Loucy (cell line): ENCODE measurements at regions not wholly inside any gene's neighbourhood (a gene's known extent, or its start where the extent isn't known, plus 50 kb on each side); places are given as distances from the start of the nearest gene placed in this dataset.
"Not testable (repeated sequence)": the region's sequence is repeated elsewhere in the genome, so short reads cannot be mapped to it uniquely, and the experiment has no call there.

Source experiments
- H2AFZ ChIP-seq: fragments of 200-600 bp; sonication (generic); 2 replicates; pipeline ENCODE4 v1.6.0; 2016; ENCODE audit warnings: antibody characterized with exemption, mild to moderate bottlenecking, low read length, moderate library complexity
- H3F3A ChIP-seq: fragments of 200-600 bp; 2 replicates; pipeline ENCODE4 v1.6.0; 2016; ENCODE audit warnings: antibody characterized with exemption, low read depth, mild to moderate bottlenecking
- H3K27me3 ChIP-seq: fragments of 200-600 bp; sonication (generic); 2 replicates; pipeline ENCODE4 v1.6.1; 2014; ENCODE audit warnings: low read length, mild to moderate bottlenecking; ENCODE audit not compliant: insufficient read depth, poor library complexity, severe bottlenecking
- H3K36me3 ChIP-seq: fragments of 200-600 bp; sonication (generic); 2 replicates; pipeline ENCODE4 v1.6.1; 2016; ENCODE audit warnings: low read length; ENCODE audit not compliant: insufficient read depth
- H3K4me1 ChIP-seq: fragments of 200-600 bp; sonication (generic); 2 replicates; pipeline ENCODE4 v1.5.1; 2014; ENCODE audit warnings: low read length, mild to moderate bottlenecking; ENCODE audit not compliant: insufficient read depth, poor library complexity, severe bottlenecking
- H3K4me2 ChIP-seq: fragments of 200-600 bp; sonication (generic); 2 replicates; pipeline ENCODE4 v1.6.0; 2014; ENCODE audit warnings: antibody characterized with exemption, low read length, low read depth, mild to moderate bottlenecking; ENCODE audit not compliant: poor library complexity, severe bottlenecking
- H3K4me3 ChIP-seq: fragments of 200-600 bp; sonication (generic); 2 replicates; pipeline ENCODE4 v1.5.1; 2014; ENCODE audit warnings: low read length, mild to moderate bottlenecking, mixed read lengths; ENCODE audit not compliant: poor library complexity, severe bottlenecking
- H3K79me2 ChIP-seq: fragments of 200-600 bp; sonication (generic); 2 replicates; pipeline ENCODE4 v1.6.1; 2014; ENCODE audit warnings: low read length; ENCODE audit not compliant: insufficient read depth
- H3K9ac ChIP-seq: fragments of 200-600 bp; sonication (generic); 2 replicates; pipeline ENCODE4 v1.6.0; 2014; ENCODE audit warnings: mild to moderate bottlenecking, low read depth, low read length, moderate library complexity; ENCODE audit not compliant: poor library complexity, severe bottlenecking
- H3K9me2 ChIP-seq: fragments of 200-600 bp; sonication (generic); replicated peaks from 2 replicates; pipeline ENCODE4 v1.6.1; 2016; ENCODE audit warnings: low read depth, low read length, mixed read lengths
- H3K9me3 ChIP-seq: fragments of 200-600 bp; sonication (generic); 2 replicates; pipeline ENCODE4 v1.6.1; 2014; ENCODE audit warnings: mild to moderate bottlenecking, antibody characterized with exemption, low read length, low read depth; ENCODE audit not compliant: insufficient read depth
- H4K20me1 ChIP-seq: fragments of 200-600 bp; sonication (generic); 2 replicates; pipeline ENCODE4 v1.6.0; 2014; ENCODE audit warnings: antibody characterized with exemption, low read length, mild to moderate bottlenecking; ENCODE audit not compliant: insufficient read depth, poor library complexity, severe bottlenecking
- EZH2phosphoT487 ChIP-seq: fragments of 200-600 bp; IDR thresholded peaks from 2 replicates; pipeline ENCODE4 v1.6.1; 2018; ENCODE audit warnings: antibody characterized with exemption, mild to moderate bottlenecking, moderate library complexity, borderline replicate concordance
- TF ChIP-seq, protein P1 (sequence below): fragments of 200-600 bp; sonication (generic); conservative IDR thresholded peaks from 2 replicates; pipeline ENCODE4 v1.5.1; 2014; ENCODE audit warnings: mild to moderate bottlenecking, antibody characterized with exemption, low read length

DNA sequence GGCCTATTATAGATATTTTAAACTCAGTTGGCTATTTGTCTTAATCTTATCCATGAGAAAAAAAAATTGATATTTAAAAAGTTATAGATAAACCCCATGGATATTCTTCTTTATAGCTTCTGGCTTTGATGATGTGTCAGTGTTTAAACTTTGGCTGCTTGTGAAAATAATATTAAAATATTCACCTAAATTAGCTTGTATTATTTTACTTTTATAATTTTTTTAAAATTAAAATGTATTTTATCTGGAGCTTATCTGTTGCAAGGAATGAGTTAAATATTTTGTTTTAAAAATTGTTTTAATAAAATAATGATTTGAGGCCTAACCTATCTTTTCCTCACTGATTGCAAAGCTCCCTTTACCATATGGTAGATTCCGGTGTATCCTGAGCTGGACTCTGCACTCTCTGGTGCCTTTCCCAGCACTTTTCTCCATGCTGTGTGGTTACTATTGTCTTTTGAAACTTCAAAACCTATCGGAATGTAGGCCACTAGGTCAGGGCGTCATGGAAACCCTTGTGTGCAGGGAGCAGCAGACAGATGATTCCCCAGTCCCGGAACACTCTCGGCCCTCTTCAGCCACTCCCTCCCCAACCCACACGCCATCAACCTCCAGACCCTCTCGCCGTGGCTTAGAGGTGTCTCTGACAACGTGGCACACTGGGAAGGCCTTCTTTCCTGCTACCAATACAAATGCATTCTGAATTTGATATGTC is 252.3 kb upstream of the ATP10A start:
- Histone ChIP-seq H3K36me3 (no peaks in the 10 kb centered on the region), H3F3A (no peaks in the 10 kb centered on the region), H3K9me2 (no peaks in the 10 kb centered on the region), H3K4me2 (no peak overlapping the region), H3K4me3 (no peak overlapping the region), H3K4me1 (no peaks in the 10 kb centered on the region), H2AFZ (no peak overlapping the region), H3K79me2 (no peaks in the 10 kb centered on the region), H4K20me1 (no peaks in the 10 kb centered on the region), H3K9ac (no peak overlapping the region), H3K9me3 (peaks cover 2% of the 10 kb centered on the region; the same call in 1 of the 2 replicates), H3K27me3 (no peaks in the 10 kb centered on the region)
- no peak for TF ChIP-seq EZH2phosphoT487
- TF ChIP-seq, protein P1, sequence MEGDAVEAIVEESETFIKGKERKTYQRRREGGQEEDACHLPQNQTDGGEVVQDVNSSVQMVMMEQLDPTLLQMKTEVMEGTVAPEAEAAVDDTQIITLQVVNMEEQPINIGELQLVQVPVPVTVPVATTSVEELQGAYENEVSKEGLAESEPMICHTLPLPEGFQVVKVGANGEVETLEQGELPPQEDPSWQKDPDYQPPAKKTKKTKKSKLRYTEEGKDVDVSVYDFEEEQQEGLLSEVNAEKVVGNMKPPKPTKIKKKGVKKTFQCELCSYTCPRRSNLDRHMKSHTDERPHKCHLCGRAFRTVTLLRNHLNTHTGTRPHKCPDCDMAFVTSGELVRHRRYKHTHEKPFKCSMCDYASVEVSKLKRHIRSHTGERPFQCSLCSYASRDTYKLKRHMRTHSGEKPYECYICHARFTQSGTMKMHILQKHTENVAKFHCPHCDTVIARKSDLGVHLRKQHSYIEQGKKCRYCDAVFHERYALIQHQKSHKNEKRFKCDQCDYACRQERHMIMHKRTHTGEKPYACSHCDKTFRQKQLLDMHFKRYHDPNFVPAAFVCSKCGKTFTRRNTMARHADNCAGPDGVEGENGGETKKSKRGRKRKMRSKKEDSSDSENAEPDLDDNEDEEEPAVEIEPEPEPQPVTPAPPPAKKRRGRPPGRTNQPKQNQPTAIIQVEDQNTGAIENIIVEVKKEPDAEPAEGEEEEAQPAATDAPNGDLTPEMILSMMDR, result no peak

DNA sequence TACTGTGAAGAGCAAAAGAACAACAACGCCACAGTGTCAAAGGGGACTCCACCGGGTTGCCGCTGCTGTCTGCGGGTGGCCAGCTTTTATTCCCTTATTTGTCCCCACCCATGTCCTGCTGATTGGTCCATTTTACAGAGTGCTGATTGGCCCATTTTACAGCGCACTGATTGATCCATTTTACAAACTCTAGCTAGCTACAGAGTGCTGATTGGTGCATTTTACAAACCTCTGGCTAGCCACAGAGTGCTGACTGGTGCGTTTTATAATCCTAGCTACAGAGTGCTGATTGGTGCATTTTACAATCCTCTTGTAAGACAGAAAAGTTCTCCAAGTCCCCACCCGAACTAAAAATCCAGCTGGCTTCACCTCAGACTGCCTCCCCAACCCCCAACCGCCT is 251.0 kb upstream of the ATP10A start:
- not testable (repeated sequence) for H3K27me3 ChIP-seq, H3K9me3 ChIP-seq, H3F3A ChIP-seq, H3K9ac ChIP-seq, H3K4me2 ChIP-seq, H2AFZ ChIP-seq, H3K36me3 ChIP-seq, H3K4me3 ChIP-seq, H3K9me2 ChIP-seq, H3K4me1 ChIP-seq, H4K20me1 ChIP-seq, H3K79me2 ChIP-seq

DNA sequence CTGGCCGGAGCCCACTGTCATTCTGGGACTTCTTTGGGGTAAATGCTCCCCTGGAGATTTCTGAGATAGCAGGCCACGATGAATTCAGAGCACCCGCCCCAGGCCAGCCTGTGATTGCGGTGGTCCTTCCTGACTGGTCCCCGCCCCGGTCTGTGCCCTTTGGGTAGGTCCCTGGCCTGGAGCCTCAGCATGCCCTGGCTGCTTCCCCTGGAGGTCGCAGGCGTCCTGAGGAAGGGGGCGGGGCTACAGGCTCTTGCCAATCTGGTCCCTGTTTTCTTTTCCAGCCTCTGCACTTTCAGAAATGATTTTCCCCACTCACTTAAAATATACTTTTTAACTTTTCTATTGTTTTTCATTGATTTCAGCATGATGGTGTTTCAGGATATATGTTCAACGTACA is 250.2 kb upstream of the ATP10A start:
- Histone ChIP-seq H3K9me3 (peaks cover 2% of the 10 kb centered on the region; the same call in 1 of the 2 replicates), H3F3A (no peaks in the 10 kb centered on the region), H3K4me1 (no peaks in the 10 kb centered on the region), H3K27me3 (no peaks in the 10 kb centered on the region), H3K4me2 (no peak overlapping the region), H3K4me3 (no peak overlapping the region), H3K36me3 (no peaks in the 10 kb centered on the region), H3K9me2 (no peaks in the 10 kb centered on the region), H4K20me1 (no peaks in the 10 kb centered on the region), H3K79me2 (no peaks in the 10 kb centered on the region), H2AFZ (no peak overlapping the region), H3K9ac (no peak overlapping the region)
- TF ChIP-seq, protein P1, result no peak
- no peak for TF ChIP-seq EZH2phosphoT487

DNA sequence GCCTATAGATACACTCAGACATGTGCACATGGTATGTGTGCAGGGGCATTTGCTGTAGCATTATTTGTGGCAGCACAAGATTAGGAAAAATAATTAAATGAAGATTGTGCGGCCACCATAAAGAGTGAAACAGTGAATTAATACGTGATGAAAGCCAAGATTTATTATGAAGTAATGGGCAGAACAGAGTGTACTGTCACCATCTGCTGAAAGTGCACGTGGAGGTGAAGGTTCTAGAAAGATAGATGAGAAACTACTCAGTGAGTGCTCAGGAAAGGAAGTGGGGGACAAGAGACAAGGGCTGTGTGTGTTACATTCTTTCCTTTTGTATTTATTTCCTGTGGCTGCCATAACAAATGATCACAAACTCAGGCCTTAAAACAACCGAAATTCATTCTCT is 246.1 kb upstream of the ATP10A start:
- 0 out of 2 replicates have a peak, but pooled peaks cover 2% of the 10 kb centered on the region for H3K9me3 ChIP-seq
- H3K4me2 ChIP-seq, result no peak overlapping the region
- no peak overlapping the region for H3K4me3 ChIP-seq
- H4K20me1 ChIP-seq, result no peaks in the 10 kb centered on the region
- H3K9ac ChIP-seq, result no peak overlapping the region
- no peaks in the 10 kb centered on the region for H3K9me2 ChIP-seq
- no peak overlapping the region for H2AFZ ChIP-seq
- H3K79me2 ChIP-seq, result no peaks in the 10 kb centered on the region
- no peaks in the 10 kb centered on the region for H3F3A ChIP-seq
- no peaks in the 10 kb centered on the region for H3K4me1 ChIP-seq
- no peaks in the 10 kb centered on the region for H3K27me3 ChIP-seq
- no peak for TF ChIP-seq EZH2phosphoT487
- TF ChIP-seq, protein P1, result no peak
- H3K36me3 ChIP-seq, result no peaks in the 10 kb centered on the region
